ENCODE measurements at regions not wholly inside any gene's neighbourhood (a gene's known extent, or its start where the extent isn't known, plus 50 kb on each side); places are given as distances from the start of the nearest gene placed in this dataset.

DNA sequence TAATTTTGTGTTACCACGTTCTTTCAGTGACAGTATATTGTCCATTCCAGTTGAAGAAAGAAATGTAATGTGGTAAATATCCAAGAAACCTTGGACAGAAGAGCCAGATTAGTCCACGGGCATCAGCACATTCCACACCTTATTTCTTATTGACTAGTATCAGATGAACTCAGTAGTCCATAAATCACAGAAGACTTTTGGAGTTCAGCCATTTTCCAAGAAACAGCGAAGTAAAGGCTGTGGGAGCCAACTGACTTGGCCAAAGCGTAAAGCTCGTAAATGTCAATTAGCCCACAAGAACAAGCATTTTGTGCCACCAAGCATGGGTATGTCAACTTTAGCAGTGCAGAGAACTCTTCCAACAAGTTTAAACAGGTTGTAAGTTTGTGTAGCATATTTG is 60.2 kb upstream of the STARD4 start:
- no peak for DNase-seq

DNA sequence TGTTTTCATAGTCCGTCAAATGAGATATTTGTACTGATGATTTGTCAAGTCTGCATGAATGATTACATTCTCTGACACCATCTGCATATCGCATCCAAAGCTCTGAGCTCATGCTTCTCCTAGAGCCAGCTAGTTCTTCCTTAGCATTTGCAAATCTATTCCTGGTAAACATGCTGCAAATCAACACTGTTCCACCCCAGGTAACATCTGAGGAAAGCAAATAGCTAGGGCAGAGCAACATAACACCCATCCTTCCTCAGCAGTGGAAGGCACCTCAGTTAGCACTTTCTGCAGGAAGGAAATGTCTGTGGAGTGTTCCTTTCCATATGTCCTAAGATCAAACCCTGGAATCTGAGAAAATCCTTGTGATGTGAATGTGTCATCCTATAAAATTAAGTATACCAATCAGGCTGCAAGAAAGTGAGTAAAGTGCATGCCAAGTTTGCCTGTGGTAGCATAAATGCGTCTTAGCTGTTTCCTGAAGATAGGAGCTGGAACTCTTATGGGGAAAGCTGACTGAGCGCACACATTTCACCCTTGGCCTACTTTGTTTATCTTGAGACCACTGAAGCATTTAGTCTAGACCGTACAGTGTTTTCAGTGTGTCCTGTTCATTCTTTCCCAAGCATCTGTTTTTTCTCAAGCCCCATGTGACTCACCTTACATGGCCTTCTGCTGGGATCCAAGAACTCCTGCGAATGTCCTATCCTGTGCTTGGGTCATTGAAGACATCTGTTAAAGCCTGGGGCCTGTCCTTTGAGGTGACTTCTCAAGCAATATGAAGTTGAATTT is 50.9 kb upstream of the STARD4 start:
- no peak for DNase-seq

DNA sequence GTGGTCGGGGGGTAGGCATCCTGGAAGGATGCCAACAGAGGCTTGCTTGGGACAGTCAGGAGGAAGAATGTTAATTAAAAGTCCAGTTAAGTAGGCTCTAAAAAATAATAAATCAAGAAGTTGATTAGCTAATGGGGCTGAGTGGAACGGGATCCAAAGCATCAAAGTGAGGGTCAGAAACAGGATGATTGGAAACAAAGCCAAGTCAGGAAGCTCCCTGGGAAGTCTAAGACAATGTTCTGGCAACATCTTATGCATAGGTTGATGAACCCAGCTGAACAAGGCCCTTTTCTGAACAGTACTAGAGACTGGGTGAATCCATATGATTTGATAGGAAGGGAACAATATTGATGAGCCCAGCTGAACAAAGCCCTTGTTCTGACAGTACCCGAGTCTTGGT is 50.2 kb upstream of the STARD4 start:
- no peak for DNase-seq
